ENCODE measurements at regions not wholly inside any gene's neighbourhood (a gene's known extent, or its start where the extent isn't known, plus 50 kb on each side); places are given as distances from the start of the nearest gene placed in this dataset.
"Not testable (repeated sequence)": the region's sequence is repeated elsewhere in the genome, so short reads cannot be mapped to it uniquely, and the experiment has no call there.

DNA sequence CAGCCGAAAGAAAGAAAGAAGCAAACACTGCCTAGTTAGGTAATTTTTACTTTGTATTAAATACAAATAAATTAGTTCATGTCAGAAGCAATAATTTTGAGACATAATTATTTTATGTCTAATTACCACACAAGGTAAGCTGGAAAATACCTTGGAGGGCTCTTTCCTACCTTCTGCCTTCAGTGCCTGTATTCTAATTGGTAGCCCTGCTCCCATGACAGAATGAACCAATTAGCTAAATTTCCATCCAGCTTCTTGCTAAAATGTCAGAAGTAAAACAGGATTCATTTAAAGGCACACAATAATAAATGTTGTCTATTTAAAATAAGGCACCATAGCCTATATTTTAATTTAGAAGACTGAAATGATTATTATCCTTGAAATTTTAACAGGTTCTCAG is 135.4 kb upstream of the POT1 start:
- WGBS (ENCODE audit: insufficient coverage) = no CpG with 5 or more reads among the region's 1 CpG
- ChIA-PET CTCF (no interaction called here), POLR2A (no interaction called here)
- no peak overlapping the region for H3K27ac ChIP-seq (ENCODE audit: low read length)
- H3K4me1 ChIP-seq (ENCODE audit: control insufficient read depth in 1 of 2, extremely low read depth in 1 of 2, insufficient read depth in 2 of 2, low read length in 2 of 2) = no peaks in the 10 kb centered on the region
- Mint-ChIP-seq H3K27me3 (no peaks in the 10 kb centered on the region), H3K4me1 (no peaks in the 10 kb centered on the region), H3K9me3 (peaks cover 0 to 5% (median 4%) of the 10 kb centered on the region in 3 donors), H3K27ac (no peak overlapping the region), H3K36me3 (no peaks in the 10 kb centered on the region), H3K4me3 (no peak overlapping the region)
- no peak overlapping the region for H3K4me3 ChIP-seq (ENCODE audit: control insufficient read depth in 1 of 2, extremely low read depth in 1 of 2, low read length in 1 of 2)
- no peak for DNase-seq
- H3K9me3 ChIP-seq = no peaks in the 10 kb centered on the region
- no peaks in the 10 kb centered on the region for H3K36me3 ChIP-seq (ENCODE audit: control insufficient read depth in 2 of 2, extremely low read depth in 1 of 2, insufficient read depth in 1 of 2, low read length in 1 of 2)
- no peak for ATAC-seq (replicated peaks in 1 of 4)
- no peaks in the 10 kb centered on the region for H3K27me3 ChIP-seq (replicated peaks in 1 of 2; ENCODE audit: control insufficient read depth in 2 of 2, extremely low read depth in 1 of 2, insufficient read depth in 2 of 2, low read length in 1 of 2)

DNA sequence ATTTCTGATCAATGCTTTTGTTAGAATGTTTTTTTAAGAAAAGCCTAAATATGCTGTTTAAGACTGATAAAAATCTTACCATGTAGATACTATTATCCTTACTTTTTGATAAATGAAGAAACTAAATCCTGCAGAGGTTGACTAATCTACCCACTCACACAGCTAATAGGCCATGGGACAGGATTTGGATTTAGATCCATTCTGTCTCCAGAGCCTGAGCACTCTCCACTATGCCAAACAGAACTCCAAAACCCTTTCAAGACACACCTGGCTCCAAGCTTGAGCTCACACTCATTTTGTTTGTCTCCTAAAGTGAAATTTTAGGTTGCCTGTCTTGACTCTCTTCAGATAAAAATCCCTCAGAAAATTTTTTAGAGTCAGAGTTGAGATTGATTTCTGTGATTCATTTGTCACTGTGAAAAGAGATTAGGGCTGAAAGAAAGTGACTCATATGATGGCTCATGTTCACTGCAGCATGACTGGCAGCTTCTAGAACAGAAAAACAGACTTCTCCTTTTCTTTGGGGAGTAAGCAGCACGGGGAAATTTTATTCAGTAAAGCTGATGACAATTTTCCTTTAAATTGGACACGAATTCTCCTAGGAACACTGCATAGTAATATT is 132.3 kb upstream of the POT1 start:
- H3K9me3 Mint-ChIP-seq = no peaks in the 10 kb centered on the region
- no peaks in the 10 kb centered on the region for H3K27me3 ChIP-seq (replicated peaks in 1 of 2; ENCODE audit: control insufficient read depth in 2 of 2, extremely low read depth in 1 of 2, insufficient read depth in 2 of 2, low read length in 1 of 2)
- no peaks in the 10 kb centered on the region for H3K27me3 Mint-ChIP-seq
- WGBS (ENCODE audit: insufficient coverage) = no CpG with 5 or more reads among the region's 2 CpGs
- H3K4me3 ChIP-seq (ENCODE audit: control insufficient read depth in 1 of 2, extremely low read depth in 1 of 2, low read length in 1 of 2) = no peak overlapping the region
- POLR2A ChIA-PET = no interaction called here
- no peak overlapping the region for H3K27ac Mint-ChIP-seq
- H3K9me3 ChIP-seq = no peaks in the 10 kb centered on the region
- H3K36me3 Mint-ChIP-seq = no peaks in the 10 kb centered on the region
- H3K4me3 Mint-ChIP-seq = no peak overlapping the region
- H3K4me1 ChIP-seq (ENCODE audit: control insufficient read depth in 1 of 2, extremely low read depth in 1 of 2, insufficient read depth in 2 of 2, low read length in 2 of 2) = no peaks in the 10 kb centered on the region
- no peaks in the 10 kb centered on the region for H3K4me1 Mint-ChIP-seq
- H3K27ac ChIP-seq (ENCODE audit: low read length) = no peak overlapping the region
- CTCF ChIA-PET = no interaction called here
- H3K36me3 ChIP-seq (ENCODE audit: control insufficient read depth in 2 of 2, extremely low read depth in 1 of 2, insufficient read depth in 1 of 2, low read length in 1 of 2) = no peaks in the 10 kb centered on the region
- ATAC-seq (replicated peaks in 1 of 4) = no peak
- DNase-seq = no peak

DNA sequence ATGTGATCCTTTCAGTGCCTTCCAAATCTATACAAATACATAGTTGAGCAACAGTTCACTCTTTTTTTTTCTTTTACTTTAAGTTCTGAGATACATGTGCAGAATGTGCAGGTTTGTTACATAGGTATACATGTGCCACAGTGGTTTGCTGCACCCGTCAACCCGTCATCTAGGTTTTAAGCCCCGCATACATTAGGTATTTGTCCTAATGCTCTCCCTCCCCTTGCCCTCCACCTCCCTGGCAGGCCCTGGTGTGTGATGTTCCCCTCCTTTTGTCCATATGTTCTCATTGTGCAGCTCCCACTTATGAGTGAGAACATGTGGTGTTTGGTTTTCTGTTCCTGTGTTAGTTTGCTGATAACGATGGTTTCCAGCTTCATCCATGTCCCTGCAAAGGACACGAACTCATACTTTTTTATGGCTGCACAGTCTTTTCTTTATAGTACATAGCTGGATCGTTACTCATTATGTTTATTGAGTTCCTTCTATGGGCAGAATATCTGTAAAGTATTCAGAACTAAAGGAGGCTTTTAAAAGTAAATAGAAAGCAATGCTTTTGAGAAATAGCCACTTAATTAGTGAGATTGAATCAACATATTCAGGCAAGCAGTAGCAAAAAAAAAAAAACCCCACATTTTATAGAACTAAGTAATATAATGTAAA is 131.6 kb upstream of the POT1 start:
- ATAC-seq (replicated peaks in 1 of 4); H3K4me1 ChIP-seq (ENCODE audit: control insufficient read depth in 1 of 2, extremely low read depth in 1 of 2, insufficient read depth in 2 of 2, low read length in 2 of 2); H3K4me3 Mint-ChIP-seq; DNase-seq; H3K27ac Mint-ChIP-seq; H3K4me1 Mint-ChIP-seq; H3K27ac ChIP-seq (ENCODE audit: low read length); H3K9me3 Mint-ChIP-seq; H3K9me3 ChIP-seq; H3K27me3 Mint-ChIP-seq; H3K27me3 ChIP-seq (replicated peaks in 1 of 2; ENCODE audit: control insufficient read depth in 2 of 2, extremely low read depth in 1 of 2, insufficient read depth in 2 of 2, low read length in 1 of 2); CTCF ChIA-PET; H3K36me3 ChIP-seq (ENCODE audit: control insufficient read depth in 2 of 2, extremely low read depth in 1 of 2, insufficient read depth in 1 of 2, low read length in 1 of 2); H3K36me3 Mint-ChIP-seq; POLR2A ChIA-PET; H3K4me3 ChIP-seq (ENCODE audit: control insufficient read depth in 1 of 2, extremely low read depth in 1 of 2, low read length in 1 of 2): not testable (repeated sequence)
- WGBS (ENCODE audit: insufficient coverage) = no CpG with 5 or more reads among the region's 6 CpGs

DNA sequence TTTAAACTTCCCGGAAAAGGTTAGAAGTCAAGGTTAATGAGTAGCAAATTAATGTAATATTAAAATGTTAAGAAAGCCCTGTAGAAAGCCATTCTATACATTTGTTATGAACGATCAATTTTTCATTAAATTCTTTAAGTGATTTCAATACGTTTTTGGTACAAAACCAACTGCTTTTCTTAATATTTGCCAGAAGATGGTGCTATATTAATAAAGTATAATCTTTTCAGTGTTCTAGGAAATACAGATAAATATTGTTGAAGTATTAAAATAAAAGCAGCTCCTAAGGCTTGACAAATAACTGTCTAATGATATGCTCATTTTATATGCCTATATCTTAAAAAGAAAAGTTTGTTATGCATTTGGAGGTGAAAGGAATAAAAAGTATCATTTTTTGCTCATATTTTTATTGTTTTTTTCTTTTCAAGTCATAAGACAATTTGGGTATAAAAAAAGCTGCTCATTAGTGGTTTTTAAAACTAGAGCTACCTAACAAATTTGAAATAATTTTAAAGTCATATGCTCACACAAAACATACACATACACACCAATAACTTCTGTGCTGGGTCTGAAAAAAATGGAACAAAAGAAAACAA is 130.3 kb upstream of the POT1 start:
- no peak overlapping the region for H3K4me3 ChIP-seq (ENCODE audit: control insufficient read depth in 1 of 2, extremely low read depth in 1 of 2, low read length in 1 of 2)
- Mint-ChIP-seq H3K27me3 (no peaks in the 10 kb centered on the region), H3K4me3 (no peak overlapping the region), H3K36me3 (no peaks in the 10 kb centered on the region), H3K27ac (no peak overlapping the region), H3K9me3 (no peaks in the 10 kb centered on the region), H3K4me1 (no peaks in the 10 kb centered on the region)
- ChIA-PET CTCF (no interaction called here), POLR2A (no interaction called here)
- WGBS (ENCODE audit: insufficient coverage) = no CpG with 5 or more reads among the region's 3 CpGs
- DNase-seq = no peak
- no peaks in the 10 kb centered on the region for H3K9me3 ChIP-seq
- H3K27me3 ChIP-seq (replicated peaks in 1 of 2; ENCODE audit: control insufficient read depth in 2 of 2, extremely low read depth in 1 of 2, insufficient read depth in 2 of 2, low read length in 1 of 2) = no peaks in the 10 kb centered on the region
- no peak overlapping the region for H3K27ac ChIP-seq (ENCODE audit: low read length)
- no peak for ATAC-seq (replicated peaks in 1 of 4)
- H3K36me3 ChIP-seq (ENCODE audit: control insufficient read depth in 2 of 2, extremely low read depth in 1 of 2, insufficient read depth in 1 of 2, low read length in 1 of 2) = no peaks in the 10 kb centered on the region
- H3K4me1 ChIP-seq (ENCODE audit: control insufficient read depth in 1 of 2, extremely low read depth in 1 of 2, insufficient read depth in 2 of 2, low read length in 2 of 2) = no peaks in the 10 kb centered on the region

DNA sequence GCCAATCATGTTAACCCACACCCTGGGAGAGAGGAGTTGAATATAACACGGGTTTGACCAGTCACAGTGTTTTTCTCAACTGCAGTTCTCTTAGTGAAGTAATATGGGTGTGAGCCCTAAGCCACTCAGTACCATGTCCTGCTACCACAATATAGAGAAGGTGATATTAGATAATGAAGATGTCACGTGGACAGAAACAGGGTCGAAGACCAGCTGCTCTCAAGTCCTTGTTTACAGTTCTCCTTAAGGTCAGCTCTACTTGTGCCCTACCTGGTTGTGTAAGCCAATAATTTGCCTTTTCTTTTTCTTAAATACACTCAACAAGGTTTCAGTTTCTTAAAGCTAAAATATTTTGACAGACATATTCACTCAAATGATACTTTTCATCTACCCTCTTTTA is 128.3 kb upstream of the POT1 start:
- Histone ChIP-seq H3K36me3 (ENCODE audit: control insufficient read depth in 2 of 2, extremely low read depth in 1 of 2, insufficient read depth in 1 of 2, low read length in 1 of 2) (no peaks in the 10 kb centered on the region), H3K27ac (ENCODE audit: low read length) (no peak overlapping the region), H3K4me1 (ENCODE audit: control insufficient read depth in 1 of 2, extremely low read depth in 1 of 2, insufficient read depth in 2 of 2, low read length in 2 of 2) (no peaks in the 10 kb centered on the region), H3K27me3 (replicated peaks in 1 of 2; ENCODE audit: control insufficient read depth in 2 of 2, extremely low read depth in 1 of 2, insufficient read depth in 2 of 2, low read length in 1 of 2) (no peaks in the 10 kb centered on the region), H3K9me3 (no peaks in the 10 kb centered on the region), H3K4me3 (ENCODE audit: control insufficient read depth in 1 of 2, extremely low read depth in 1 of 2, low read length in 1 of 2) (no peak overlapping the region)
- Mint-ChIP-seq H3K27me3 (no peaks in the 10 kb centered on the region), H3K36me3 (no peaks in the 10 kb centered on the region), H3K9me3 (no peaks in the 10 kb centered on the region), H3K4me3 (no peak overlapping the region), H3K4me1 (no peaks in the 10 kb centered on the region), H3K27ac (no peak overlapping the region)
- WGBS (ENCODE audit: insufficient coverage) = 71% methylated on average over 1 of the region's 3 CpGs
- DNase-seq = no peak
- ATAC-seq (replicated peaks in 1 of 4) = no peak
- CTCF ChIA-PET = no interaction called here
- POLR2A ChIA-PET = no interaction called here

DNA sequence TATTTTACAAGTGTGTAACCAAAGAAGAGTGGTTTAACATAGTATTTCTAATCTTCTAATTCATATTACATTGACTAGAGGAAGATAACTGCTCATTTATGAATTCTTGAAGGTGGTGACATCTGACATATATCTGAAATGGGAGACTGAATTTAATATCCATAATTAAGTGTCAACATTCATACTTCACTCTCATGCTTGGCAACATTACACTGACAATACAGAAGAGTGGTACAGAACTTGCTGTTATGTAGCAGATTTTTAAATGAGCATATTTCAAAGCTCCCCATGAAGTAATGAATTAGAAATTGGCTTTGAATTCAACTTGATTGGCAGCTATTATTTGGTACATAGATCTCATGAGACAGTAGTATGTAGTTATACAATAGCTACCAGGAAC is 125.8 kb upstream of the POT1 start:
- ChIA-PET POLR2A (no interaction called here), CTCF (no interaction called here)
- Histone ChIP-seq H3K27ac (ENCODE audit: low read length) (no peak overlapping the region), H3K27me3 (replicated peaks in 1 of 2; ENCODE audit: control insufficient read depth in 2 of 2, extremely low read depth in 1 of 2, insufficient read depth in 2 of 2, low read length in 1 of 2) (no peaks in the 10 kb centered on the region), H3K36me3 (ENCODE audit: control insufficient read depth in 2 of 2, extremely low read depth in 1 of 2, insufficient read depth in 1 of 2, low read length in 1 of 2) (no peaks in the 10 kb centered on the region), H3K9me3 (no peaks in the 10 kb centered on the region), H3K4me3 (ENCODE audit: control insufficient read depth in 1 of 2, extremely low read depth in 1 of 2, low read length in 1 of 2) (no peak overlapping the region), H3K4me1 (ENCODE audit: control insufficient read depth in 1 of 2, extremely low read depth in 1 of 2, insufficient read depth in 2 of 2, low read length in 2 of 2) (no peaks in the 10 kb centered on the region)
- Mint-ChIP-seq H3K36me3 (no peaks in the 10 kb centered on the region), H3K27me3 (no peaks in the 10 kb centered on the region), H3K27ac (no peak overlapping the region), H3K9me3 (no peaks in the 10 kb centered on the region), H3K4me3 (no peak overlapping the region), H3K4me1 (no peaks in the 10 kb centered on the region)
- DNase-seq = no peak
- ATAC-seq (replicated peaks in 1 of 4) = no peak

DNA sequence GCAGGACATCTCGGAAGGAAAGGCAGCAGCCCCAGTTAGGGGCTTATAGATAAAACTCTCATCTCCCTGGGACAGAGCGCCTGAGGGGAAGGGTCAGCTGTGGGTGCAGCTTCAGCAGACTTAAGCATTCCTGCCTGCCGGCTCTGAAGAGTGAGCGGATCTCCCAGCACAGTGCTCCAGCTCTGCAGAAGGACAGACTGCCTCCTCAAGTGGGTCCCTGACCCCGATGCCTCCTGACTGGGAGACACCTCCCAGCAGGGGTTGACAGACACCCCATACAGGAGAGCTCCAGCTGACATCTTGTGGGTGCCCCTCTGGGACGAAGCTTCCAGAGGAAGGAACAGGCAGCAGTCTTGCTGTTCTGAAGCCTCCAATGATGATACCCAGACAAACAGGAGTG is 117.1 kb upstream of the POT1 start:
- ChIA-PET POLR2A (no interaction called here), CTCF (no interaction called here)
- Mint-ChIP-seq H3K27me3 (no peaks in the 10 kb centered on the region), H3K4me1 (no peaks in the 10 kb centered on the region), H3K9me3 (peaks cover 9 to 16% (median 16%) of the 10 kb centered on the region in 3 donors), H3K4me3 (no peak overlapping the region), H3K36me3 (no peaks in the 10 kb centered on the region), H3K27ac (no peak overlapping the region)
- Histone ChIP-seq H3K9me3 (no peaks in the 10 kb centered on the region), H3K27me3 (replicated peaks in 1 of 2; ENCODE audit: control insufficient read depth in 2 of 2, extremely low read depth in 1 of 2, insufficient read depth in 2 of 2, low read length in 1 of 2) (no peaks in the 10 kb centered on the region), H3K4me3 (ENCODE audit: control insufficient read depth in 1 of 2, extremely low read depth in 1 of 2, low read length in 1 of 2) (no peak overlapping the region), H3K36me3 (ENCODE audit: control insufficient read depth in 2 of 2, extremely low read depth in 1 of 2, insufficient read depth in 1 of 2, low read length in 1 of 2) (no peaks in the 10 kb centered on the region), H3K27ac (ENCODE audit: low read length) (no peak overlapping the region), H3K4me1 (ENCODE audit: control insufficient read depth in 1 of 2, extremely low read depth in 1 of 2, insufficient read depth in 2 of 2, low read length in 2 of 2) (no peaks in the 10 kb centered on the region)
- 91% methylated on average over 5 of the region's 6 CpGs for WGBS (ENCODE audit: insufficient coverage)
- no peak for DNase-seq
- ATAC-seq (replicated peaks in 1 of 4) = no peak
